WTC11 (cell line): ENCODE measurements at regions not wholly inside any gene's neighbourhood (a gene's known extent, or its start where the extent isn't known, plus 50 kb on each side); places are given as distances from the start of the nearest gene placed in this dataset.

Source experiments
- ATF6 ChIP-seq: sonication (generic); formaldehyde crosslinking; IDR thresholded peaks from 2 replicates; pipeline ENCODE4 v1.8.1; 2023; ENCODE audit warnings: mild to moderate bottlenecking, missing genetic modification reagents
- CTCF ChIP-seq: fragments of 200-600 bp; IDR thresholded peaks from 2 replicates; pipeline ENCODE4 v1.8.0; 2022; ENCODE audit warnings: antibody characterized with exemption
- FOXK1 ChIP-seq: sonication (generic); formaldehyde crosslinking; IDR thresholded peaks from 2 replicates; pipeline ENCODE4 v1.8.0; 2022; ENCODE audit warnings: mild to moderate bottlenecking, moderate library complexity, missing genetic modification reagents
- FOXP1 ChIP-seq: sonication (generic); formaldehyde crosslinking; IDR thresholded peaks from 2 replicates; pipeline ENCODE4 v1.8.0; 2022; ENCODE audit warnings: missing genetic modification reagents, mild to moderate bottlenecking, moderate library complexity, borderline replicate concordance
- HMGA2 ChIP-seq: fragments of 250-450 bp; sonication (Bioruptor Pico); IDR thresholded peaks from 2 replicates; pipeline ENCODE4 v1.4.0; 2021; ENCODE audit warnings: mild to moderate bottlenecking, moderate library complexity
- MYBL2 ChIP-seq: sonication (generic); formaldehyde crosslinking; IDR thresholded peaks from 2 replicates; pipeline ENCODE4 v1.8.1; 2023; ENCODE audit warnings: mild to moderate bottlenecking, moderate library complexity, missing genetic modification reagents
- NR3C1 ChIP-seq: sonication (generic); formaldehyde crosslinking; conservative IDR thresholded peaks from 2 replicates; pipeline ENCODE4 v1.8.1; 2023; ENCODE audit warnings: low read depth, mild to moderate bottlenecking, missing genetic modification reagents
- PREB ChIP-seq: sonication (generic); formaldehyde crosslinking; IDR thresholded peaks from 2 replicates; pipeline ENCODE4 v1.8.1; 2022; ENCODE audit warnings: mild to moderate bottlenecking, missing genetic modification reagents, moderate library complexity, borderline replicate concordance
- ZBTB21 ChIP-seq: sonication (generic); formaldehyde crosslinking; IDR thresholded peaks from 2 replicates; pipeline ENCODE4 v1.8.1; 2023; ENCODE audit warnings: mild to moderate bottlenecking, missing genetic modification reagents, borderline replicate concordance
- ZNF317 ChIP-seq: sonication (generic); formaldehyde crosslinking; IDR thresholded peaks from 2 replicates; pipeline ENCODE4 v1.8.1; 2023; ENCODE audit warnings: low read depth, mild to moderate bottlenecking, moderate library complexity, missing genetic modification reagents, borderline replicate concordance
- TF ChIP-seq, protein P1 (sequence below): fragments of 250-450 bp; sonication (Bioruptor Pico); IDR thresholded peaks from 2 replicates; pipeline ENCODE4 v2.1.2; 2022; ENCODE audit warnings: mild to moderate bottlenecking, moderate library complexity
- TF ChIP-seq, protein P2 (sequence below): sonication (generic); formaldehyde crosslinking; IDR thresholded peaks from 2 replicates; pipeline ENCODE4 v1.8.1; 2023; ENCODE audit warnings: mild to moderate bottlenecking, missing genetic modification reagents, borderline replicate concordance
- TF ChIP-seq, protein P3 (sequence below): sonication (generic); formaldehyde crosslinking; IDR thresholded peaks from 2 replicates; pipeline ENCODE4 v1.8.0; 2022; ENCODE audit warnings: mild to moderate bottlenecking, missing genetic modification reagents
- TF ChIP-seq, protein P4 (sequence below): sonication (generic); formaldehyde crosslinking; IDR thresholded peaks from 2 replicates; pipeline ENCODE4 v1.8.1; 2022; ENCODE audit warnings: low read depth, mild to moderate bottlenecking, moderate library complexity, missing genetic modification reagents, borderline replicate concordance

- TF ChIP-seq FOXK1: no peak
- TF ChIP-seq, protein P1, sequence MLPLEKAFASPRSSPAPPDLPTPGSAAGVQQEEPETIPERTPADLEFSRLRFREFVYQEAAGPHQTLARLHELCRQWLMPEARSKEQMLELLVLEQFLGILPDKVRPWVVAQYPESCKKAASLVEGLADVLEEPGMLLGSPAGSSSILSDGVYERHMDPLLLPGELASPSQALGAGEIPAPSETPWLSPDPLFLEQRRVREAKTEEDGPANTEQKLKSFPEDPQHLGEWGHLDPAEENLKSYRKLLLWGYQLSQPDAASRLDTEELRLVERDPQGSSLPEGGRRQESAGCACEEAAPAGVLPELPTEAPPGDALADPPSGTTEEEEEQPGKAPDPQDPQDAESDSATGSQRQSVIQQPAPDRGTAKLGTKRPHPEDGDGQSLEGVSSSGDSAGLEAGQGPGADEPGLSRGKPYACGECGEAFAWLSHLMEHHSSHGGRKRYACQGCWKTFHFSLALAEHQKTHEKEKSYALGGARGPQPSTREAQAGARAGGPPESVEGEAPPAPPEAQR: no peak
- TF ChIP-seq, protein P2, sequence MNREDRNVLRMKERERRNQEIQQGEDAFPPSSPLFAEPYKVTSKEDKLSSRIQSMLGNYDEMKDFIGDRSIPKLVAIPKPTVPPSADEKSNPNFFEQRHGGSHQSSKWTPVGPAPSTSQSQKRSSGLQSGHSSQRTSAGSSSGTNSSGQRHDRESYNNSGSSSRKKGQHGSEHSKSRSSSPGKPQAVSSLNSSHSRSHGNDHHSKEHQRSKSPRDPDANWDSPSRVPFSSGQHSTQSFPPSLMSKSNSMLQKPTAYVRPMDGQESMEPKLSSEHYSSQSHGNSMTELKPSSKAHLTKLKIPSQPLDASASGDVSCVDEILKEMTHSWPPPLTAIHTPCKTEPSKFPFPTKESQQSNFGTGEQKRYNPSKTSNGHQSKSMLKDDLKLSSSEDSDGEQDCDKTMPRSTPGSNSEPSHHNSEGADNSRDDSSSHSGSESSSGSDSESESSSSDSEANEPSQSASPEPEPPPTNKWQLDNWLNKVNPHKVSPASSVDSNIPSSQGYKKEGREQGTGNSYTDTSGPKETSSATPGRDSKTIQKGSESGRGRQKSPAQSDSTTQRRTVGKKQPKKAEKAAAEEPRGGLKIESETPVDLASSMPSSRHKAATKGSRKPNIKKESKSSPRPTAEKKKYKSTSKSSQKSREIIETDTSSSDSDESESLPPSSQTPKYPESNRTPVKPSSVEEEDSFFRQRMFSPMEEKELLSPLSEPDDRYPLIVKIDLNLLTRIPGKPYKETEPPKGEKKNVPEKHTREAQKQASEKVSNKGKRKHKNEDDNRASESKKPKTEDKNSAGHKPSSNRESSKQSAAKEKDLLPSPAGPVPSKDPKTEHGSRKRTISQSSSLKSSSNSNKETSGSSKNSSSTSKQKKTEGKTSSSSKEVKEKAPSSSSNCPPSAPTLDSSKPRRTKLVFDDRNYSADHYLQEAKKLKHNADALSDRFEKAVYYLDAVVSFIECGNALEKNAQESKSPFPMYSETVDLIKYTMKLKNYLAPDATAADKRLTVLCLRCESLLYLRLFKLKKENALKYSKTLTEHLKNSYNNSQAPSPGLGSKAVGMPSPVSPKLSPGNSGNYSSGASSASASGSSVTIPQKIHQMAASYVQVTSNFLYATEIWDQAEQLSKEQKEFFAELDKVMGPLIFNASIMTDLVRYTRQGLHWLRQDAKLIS: no peak
- no peak for TF ChIP-seq ZBTB21 (CRISPR knock-in tag)
- TF ChIP-seq CTCF: no peak
- no peak for TF ChIP-seq NR3C1
- TF ChIP-seq, protein P3, sequence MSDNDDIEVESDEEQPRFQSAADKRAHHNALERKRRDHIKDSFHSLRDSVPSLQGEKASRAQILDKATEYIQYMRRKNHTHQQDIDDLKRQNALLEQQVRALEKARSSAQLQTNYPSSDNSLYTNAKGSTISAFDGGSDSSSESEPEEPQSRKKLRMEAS (CRISPR knock-in tag): no peak
- TF ChIP-seq, protein P4, sequence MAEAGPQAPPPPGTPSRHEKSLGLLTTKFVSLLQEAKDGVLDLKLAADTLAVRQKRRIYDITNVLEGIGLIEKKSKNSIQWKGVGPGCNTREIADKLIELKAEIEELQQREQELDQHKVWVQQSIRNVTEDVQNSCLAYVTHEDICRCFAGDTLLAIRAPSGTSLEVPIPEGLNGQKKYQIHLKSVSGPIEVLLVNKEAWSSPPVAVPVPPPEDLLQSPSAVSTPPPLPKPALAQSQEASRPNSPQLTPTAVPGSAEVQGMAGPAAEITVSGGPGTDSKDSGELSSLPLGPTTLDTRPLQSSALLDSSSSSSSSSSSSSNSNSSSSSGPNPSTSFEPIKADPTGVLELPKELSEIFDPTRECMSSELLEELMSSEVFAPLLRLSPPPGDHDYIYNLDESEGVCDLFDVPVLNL (CRISPR knock-in tag): no peak
- no peak for TF ChIP-seq ZNF317 (CRISPR knock-in tag)
- no peak for TF ChIP-seq ATF6
- no peak for TF ChIP-seq FOXP1 (CRISPR knock-in tag)
- TF ChIP-seq MYBL2: no peak
- no peak for TF ChIP-seq PREB
- no peak for TF ChIP-seq HMGA2 (CRISPR knock-in tag)
Measured at GRCh38 chr18:45330170-45330594, 285.1 kb upstream of the SLC14A2 start.
